GM23248 (cell line): ENCODE measurements at regions not wholly inside any gene's neighbourhood (a gene's known extent, or its start where the extent isn't known, plus 50 kb on each side); places are given as distances from the start of the nearest gene placed in this dataset.

Source experiments
- EZH2 ChIP-seq: fragments of 200-600 bp; sonication (generic); IDR thresholded peaks from 2 replicates; pipeline ENCODE4 v1.6.1; 2018; ENCODE audit warnings: antibody characterized with exemption, mild to moderate bottlenecking; ENCODE audit not compliant: insufficient read depth, poor library complexity, severe bottlenecking
- EZH2phosphoT487 ChIP-seq: fragments of 200-600 bp; sonication (generic); IDR thresholded peaks from 2 replicates; pipeline ENCODE4 v1.6.1; 2018; ENCODE audit warnings: antibody characterized with exemption, moderate library complexity, mild to moderate bottlenecking, low read depth; ENCODE audit not compliant: insufficient read depth

DNA sequence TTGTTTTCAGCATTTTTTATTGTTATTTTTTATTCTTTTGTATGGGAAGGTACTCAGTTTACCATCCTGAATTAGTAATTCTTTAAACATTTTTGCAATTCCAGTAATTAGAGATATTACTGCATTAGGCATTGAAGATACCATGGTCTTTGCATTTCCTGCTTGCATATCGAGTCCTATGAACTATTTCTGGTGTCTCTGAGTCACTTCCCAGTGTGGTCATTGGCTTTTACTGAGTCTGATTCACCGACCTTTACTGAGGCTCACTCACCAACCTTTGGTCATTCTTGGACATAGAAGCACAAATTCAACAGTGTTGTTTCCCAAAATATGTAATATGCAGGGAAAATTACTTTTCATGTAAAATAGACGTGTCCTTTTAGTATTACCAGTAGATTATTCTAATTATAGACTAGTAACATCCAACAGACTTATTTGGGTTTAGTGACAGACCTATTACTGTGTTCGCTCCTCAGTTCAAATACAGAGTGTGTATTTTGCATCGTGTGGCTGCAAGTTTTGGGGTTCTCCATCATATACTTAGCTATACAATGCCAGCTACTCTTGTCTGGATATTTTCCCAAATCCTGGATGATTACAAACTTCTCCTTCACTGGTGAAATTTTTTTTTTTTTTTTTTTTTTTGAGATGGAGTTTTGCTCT is 180.7 kb upstream of the PRSS1 start:
- TF ChIP-seq EZH2 (no peak), EZH2phosphoT487 (no peak)
